ENCODE measurements at regions not wholly inside any gene's neighbourhood (a gene's known extent, or its start where the extent isn't known, plus 50 kb on each side); places are given as distances from the start of the nearest gene placed in this dataset.

GRCh38 chr10:2366264-2366931 is 629.1 kb upstream of the ADARB2 start:
- H3K27ac Mint-ChIP-seq (ENCODE audit: unreplicated experiment), result no peak overlapping the region
- H3K4me3 Mint-ChIP-seq (ENCODE audit: unreplicated experiment), result no peak overlapping the region
- H3K27me3 Mint-ChIP-seq (ENCODE audit: unreplicated experiment), result peaks cover 38% of the 10 kb centered on the region

GRCh38 chr10:2362331-2362730 is 625.0 kb upstream of the ADARB2 start:
- Mint-ChIP-seq H3K36me3 (ENCODE audit: unreplicated experiment) (no peaks in the 10 kb centered on the region), H3K9me3 (ENCODE audit: unreplicated experiment) (no peaks in the 10 kb centered on the region), H3K27me3 (ENCODE audit: unreplicated experiment) (peaks cover 31% of the 10 kb centered on the region), H3K4me3 (ENCODE audit: unreplicated experiment) (no peak overlapping the region), H3K27ac (ENCODE audit: unreplicated experiment) (no peak overlapping the region), H3K4me1 (ENCODE audit: unreplicated experiment) (no peaks in the 10 kb centered on the region)
- no peak for TF ChIP-seq CTCF (IDR thresholded peaks at IDR 0.05)
- DNase-seq (ENCODE audit: extremely low spot score, unreplicated experiment), result no peak

More at GRCh38 chr10:2366264-2366931, 629.1 kb upstream of the ADARB2 start:
- Mint-ChIP-seq H3K36me3 (ENCODE audit: unreplicated experiment) (no peaks in the 10 kb centered on the region), H3K9me3 (ENCODE audit: unreplicated experiment) (peaks cover 12% of the 10 kb centered on the region), H3K4me1 (ENCODE audit: unreplicated experiment) (no peaks in the 10 kb centered on the region)
- no peak for DNase-seq (ENCODE audit: extremely low spot score, unreplicated experiment)
- no peak for TF ChIP-seq CTCF (IDR thresholded peaks at IDR 0.05)

GRCh38 chr10:2358586-2358985 is 621.3 kb upstream of the ADARB2 start:
- Mint-ChIP-seq H3K4me1 (ENCODE audit: unreplicated experiment) (no peaks in the 10 kb centered on the region), H3K36me3 (ENCODE audit: unreplicated experiment) (no peaks in the 10 kb centered on the region), H3K9me3 (ENCODE audit: unreplicated experiment) (no peaks in the 10 kb centered on the region), H3K4me3 (ENCODE audit: unreplicated experiment) (no peak overlapping the region), H3K27ac (ENCODE audit: unreplicated experiment) (no peak overlapping the region), H3K27me3 (ENCODE audit: unreplicated experiment) (peaks cover 22% of the 10 kb centered on the region)
- no peak for TF ChIP-seq CTCF (IDR thresholded peaks at IDR 0.05)
- DNase-seq (ENCODE audit: extremely low spot score, unreplicated experiment), result no peak

- Mint-ChIP-seq H3K27me3 (ENCODE audit: unreplicated experiment) (peaks cover 5% of the 10 kb centered on the region), H3K36me3 (ENCODE audit: unreplicated experiment) (no peaks in the 10 kb centered on the region), H3K27ac (ENCODE audit: unreplicated experiment) (no peak overlapping the region), H3K4me3 (ENCODE audit: unreplicated experiment) (no peak overlapping the region), H3K9me3 (ENCODE audit: unreplicated experiment) (no peaks in the 10 kb centered on the region), H3K4me1 (ENCODE audit: unreplicated experiment) (no peaks in the 10 kb centered on the region)
- no peak for DNase-seq (ENCODE audit: extremely low spot score, unreplicated experiment)
- TF ChIP-seq CTCF (IDR thresholded peaks at IDR 0.05), result no peak
Measured at GRCh38 chr10:2356670-2357069, 619.3 kb upstream of the ADARB2 start.

GRCh38 chr10:2351566-2351965 is 614.2 kb upstream of the ADARB2 start:
- TF ChIP-seq CTCF (IDR thresholded peaks at IDR 0.05), result no peak
- no peak for DNase-seq (ENCODE audit: extremely low spot score, unreplicated experiment)
- Mint-ChIP-seq H3K27ac (ENCODE audit: unreplicated experiment) (no peak overlapping the region), H3K36me3 (ENCODE audit: unreplicated experiment) (no peaks in the 10 kb centered on the region), H3K4me3 (ENCODE audit: unreplicated experiment) (no peak overlapping the region), H3K4me1 (ENCODE audit: unreplicated experiment) (no peaks in the 10 kb centered on the region), H3K27me3 (ENCODE audit: unreplicated experiment) (peaks cover 18% of the 10 kb centered on the region), H3K9me3 (ENCODE audit: unreplicated experiment) (no peaks in the 10 kb centered on the region)
